SU-DHL-6 (cell line): ENCODE measurements at regions not wholly inside any gene's neighbourhood (a gene's known extent, or its start where the extent isn't known, plus 50 kb on each side); places are given as distances from the start of the nearest gene placed in this dataset.
"Not testable (repeated sequence)": the region's sequence is repeated elsewhere in the genome, so short reads cannot be mapped to it uniquely, and the experiment has no call there.

Experiments used
- EZH2phosphoT487 ChIP-seq: fragments of 200-600 bp; sonication (generic), shearing (Covaris generic); conservative IDR thresholded peaks from 2 replicates; pipeline ENCODE4 v1.6.1; 2018; ENCODE audit warnings: mild to moderate bottlenecking, antibody characterized with exemption, low read length, moderate library complexity, mixed read lengths
- TF ChIP-seq, protein P1 (sequence below): fragments of 200-600 bp; sonication (generic); IDR thresholded peaks from one replicate; pipeline ENCODE4 v1.5.1; 2017; ENCODE audit warnings: antibody characterized with exemption, mild to moderate bottlenecking, low read length, moderate library complexity; ENCODE audit not compliant: insufficient read depth, poor library complexity, severe bottlenecking

GRCh38 chr21:14009990-14010389, 200.8 kb downstream of the LIPI start:
- TF ChIP-seq, protein P1, sequence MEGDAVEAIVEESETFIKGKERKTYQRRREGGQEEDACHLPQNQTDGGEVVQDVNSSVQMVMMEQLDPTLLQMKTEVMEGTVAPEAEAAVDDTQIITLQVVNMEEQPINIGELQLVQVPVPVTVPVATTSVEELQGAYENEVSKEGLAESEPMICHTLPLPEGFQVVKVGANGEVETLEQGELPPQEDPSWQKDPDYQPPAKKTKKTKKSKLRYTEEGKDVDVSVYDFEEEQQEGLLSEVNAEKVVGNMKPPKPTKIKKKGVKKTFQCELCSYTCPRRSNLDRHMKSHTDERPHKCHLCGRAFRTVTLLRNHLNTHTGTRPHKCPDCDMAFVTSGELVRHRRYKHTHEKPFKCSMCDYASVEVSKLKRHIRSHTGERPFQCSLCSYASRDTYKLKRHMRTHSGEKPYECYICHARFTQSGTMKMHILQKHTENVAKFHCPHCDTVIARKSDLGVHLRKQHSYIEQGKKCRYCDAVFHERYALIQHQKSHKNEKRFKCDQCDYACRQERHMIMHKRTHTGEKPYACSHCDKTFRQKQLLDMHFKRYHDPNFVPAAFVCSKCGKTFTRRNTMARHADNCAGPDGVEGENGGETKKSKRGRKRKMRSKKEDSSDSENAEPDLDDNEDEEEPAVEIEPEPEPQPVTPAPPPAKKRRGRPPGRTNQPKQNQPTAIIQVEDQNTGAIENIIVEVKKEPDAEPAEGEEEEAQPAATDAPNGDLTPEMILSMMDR = not testable (repeated sequence)
- not testable (repeated sequence) for TF ChIP-seq EZH2phosphoT487
